HEK293 (cell line): ENCODE measurements at regions not wholly inside any gene's neighbourhood (a gene's known extent, or its start where the extent isn't known, plus 50 kb on each side); places are given as distances from the start of the nearest gene placed in this dataset.

Experiments used
- BCL11B ChIP-seq: fragments of 450-650 bp; formaldehyde crosslinking; IDR thresholded peaks from 2 replicates; pipeline ENCODE4 v1.5.1; 2016; ENCODE audit warnings: low read depth, missing biosample characterization, missing genetic modification characterization
- TCF7L2 ChIP-seq: IDR thresholded peaks from 2 replicates; pipeline ENCODE4 v1.6.1; 2011; ENCODE audit warnings: low read depth, mild to moderate bottlenecking, inconsistent platforms, low read length, moderate library complexity, borderline replicate concordance
- ZBTB21 ChIP-seq: fragments of 450-650 bp; formaldehyde crosslinking; IDR thresholded peaks from 2 replicates; pipeline ENCODE4 v1.5.1; 2017; ENCODE audit warnings: missing biosample characterization, missing genetic modification characterization
- ZNF274 ChIP-seq, 2 experiments: fragments of 200-500 bp in 1 of 2; fragments of 450-650 bp in 1 of 2; sonication (Bioruptor generic) in 1 of 2; formaldehyde crosslinking in 1 of 2; IDR thresholded peaks; 2 replicates each; pipeline versions ENCODE4 v1.5.1 to v1.6.1; 2014 to 2016; ENCODE audit warnings: borderline replicate concordance in 1 of 2, inconsistent platforms in 1 of 2, low read length in 1 of 2, missing biosample characterization in 1 of 2, missing genetic modification characterization in 1 of 2
- ZNF335 ChIP-seq: fragments of 450-650 bp; formaldehyde crosslinking; conservative IDR thresholded peaks from 2 replicates; pipeline ENCODE4 v1.5.1; 2016; ENCODE audit warnings: missing biosample characterization, missing genetic modification characterization
- ZNF623 ChIP-seq: fragments of 450-650 bp; formaldehyde crosslinking; IDR thresholded peaks from 2 replicates; pipeline ENCODE4 v1.5.1; 2016; ENCODE audit warnings: missing biosample characterization, missing genetic modification characterization
- TF ChIP-seq, protein P1 (sequence below): fragments of 450-650 bp; formaldehyde crosslinking; IDR thresholded peaks from 2 replicates; pipeline ENCODE4 v1.5.1; 2016; ENCODE audit warnings: missing biosample characterization, missing genetic modification characterization
- TF ChIP-seq, protein P2 (sequence below): fragments of 450-650 bp; formaldehyde crosslinking; IDR thresholded peaks from 2 replicates; pipeline ENCODE4 v1.5.1; 2016; ENCODE audit warnings: missing biosample characterization, missing genetic modification characterization
- TF ChIP-seq, protein P3 (sequence below): fragments of 450-650 bp; formaldehyde crosslinking; optimal IDR thresholded peaks from 2 replicates; pipeline ENCODE3; 2016; ENCODE audit warnings: missing biosample characterization, mild to moderate bottlenecking, missing genetic modification characterization
- TF ChIP-seq, protein P4 (sequence below): fragments of 450-650 bp; formaldehyde crosslinking; IDR thresholded peaks from 2 replicates; pipeline ENCODE4 v1.5.1; 2016; ENCODE audit warnings: missing biosample characterization, missing genetic modification characterization
- TF ChIP-seq, protein P5 (sequence below): fragments of 450-650 bp; formaldehyde crosslinking; IDR thresholded peaks from 2 replicates; pipeline ENCODE4 v1.5.1; 2017; ENCODE audit warnings: missing biosample characterization, missing genetic modification characterization

DNA sequence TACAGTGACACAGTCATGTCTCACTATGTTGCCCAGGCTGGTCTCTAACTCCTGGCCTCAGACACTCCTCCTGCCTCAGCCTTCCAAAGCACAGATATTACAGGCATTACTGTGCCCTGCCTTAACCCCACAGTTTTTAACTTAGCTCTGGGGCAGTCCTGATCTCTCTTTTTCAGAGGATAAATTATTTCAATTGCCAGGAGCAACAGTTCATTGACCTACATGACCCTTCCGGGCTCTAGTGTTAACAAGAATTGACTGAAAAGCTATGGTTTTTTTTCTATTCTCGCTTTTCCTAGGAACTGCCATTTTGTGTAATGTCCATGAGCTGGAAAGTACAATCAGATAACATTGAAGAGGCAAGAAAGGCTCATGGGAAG is 92.8 kb downstream of the HNRNPLL start:
- TF ChIP-seq, protein P1, sequence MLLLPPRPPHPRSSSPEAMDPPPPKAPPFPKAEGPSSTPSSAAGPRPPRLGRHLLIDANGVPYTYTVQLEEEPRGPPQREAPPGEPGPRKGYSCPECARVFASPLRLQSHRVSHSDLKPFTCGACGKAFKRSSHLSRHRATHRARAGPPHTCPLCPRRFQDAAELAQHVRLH: no peak
- TF ChIP-seq, protein P2, sequence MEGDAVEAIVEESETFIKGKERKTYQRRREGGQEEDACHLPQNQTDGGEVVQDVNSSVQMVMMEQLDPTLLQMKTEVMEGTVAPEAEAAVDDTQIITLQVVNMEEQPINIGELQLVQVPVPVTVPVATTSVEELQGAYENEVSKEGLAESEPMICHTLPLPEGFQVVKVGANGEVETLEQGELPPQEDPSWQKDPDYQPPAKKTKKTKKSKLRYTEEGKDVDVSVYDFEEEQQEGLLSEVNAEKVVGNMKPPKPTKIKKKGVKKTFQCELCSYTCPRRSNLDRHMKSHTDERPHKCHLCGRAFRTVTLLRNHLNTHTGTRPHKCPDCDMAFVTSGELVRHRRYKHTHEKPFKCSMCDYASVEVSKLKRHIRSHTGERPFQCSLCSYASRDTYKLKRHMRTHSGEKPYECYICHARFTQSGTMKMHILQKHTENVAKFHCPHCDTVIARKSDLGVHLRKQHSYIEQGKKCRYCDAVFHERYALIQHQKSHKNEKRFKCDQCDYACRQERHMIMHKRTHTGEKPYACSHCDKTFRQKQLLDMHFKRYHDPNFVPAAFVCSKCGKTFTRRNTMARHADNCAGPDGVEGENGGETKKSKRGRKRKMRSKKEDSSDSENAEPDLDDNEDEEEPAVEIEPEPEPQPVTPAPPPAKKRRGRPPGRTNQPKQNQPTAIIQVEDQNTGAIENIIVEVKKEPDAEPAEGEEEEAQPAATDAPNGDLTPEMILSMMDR (tag by site-specific recombination): no peak
- TF ChIP-seq, protein P3, sequence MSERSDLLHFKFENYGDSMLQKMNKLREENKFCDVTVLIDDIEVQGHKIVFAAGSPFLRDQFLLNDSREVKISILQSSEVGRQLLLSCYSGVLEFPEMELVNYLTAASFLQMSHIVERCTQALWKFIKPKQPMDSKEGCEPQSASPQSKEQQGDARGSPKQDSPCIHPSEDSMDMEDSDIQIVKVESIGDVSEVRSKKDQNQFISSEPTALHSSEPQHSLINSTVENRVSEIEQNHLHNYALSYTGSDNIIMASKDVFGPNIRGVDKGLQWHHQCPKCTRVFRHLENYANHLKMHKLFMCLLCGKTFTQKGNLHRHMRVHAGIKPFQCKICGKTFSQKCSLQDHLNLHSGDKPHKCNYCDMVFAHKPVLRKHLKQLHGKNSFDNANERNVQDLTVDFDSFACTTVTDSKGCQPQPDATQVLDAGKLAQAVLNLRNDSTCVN: no peak
- no peak for TF ChIP-seq ZBTB21 (tag by site-specific recombination)
- TF ChIP-seq ZNF335 (tag by site-specific recombination): no peak
- TF ChIP-seq ZNF623 (tag by site-specific recombination): no peak
- TF ChIP-seq ZNF274 (IDR thresholded peaks at IDR 0.05; ENCODE audit: low read length): no peak
- no peak for TF ChIP-seq ZNF274 (tag by site-specific recombination; IDR thresholded peaks at IDR 0.05; ENCODE audit: borderline replicate concordance)
- TF ChIP-seq BCL11B: no peak
- TF ChIP-seq, protein P4, sequence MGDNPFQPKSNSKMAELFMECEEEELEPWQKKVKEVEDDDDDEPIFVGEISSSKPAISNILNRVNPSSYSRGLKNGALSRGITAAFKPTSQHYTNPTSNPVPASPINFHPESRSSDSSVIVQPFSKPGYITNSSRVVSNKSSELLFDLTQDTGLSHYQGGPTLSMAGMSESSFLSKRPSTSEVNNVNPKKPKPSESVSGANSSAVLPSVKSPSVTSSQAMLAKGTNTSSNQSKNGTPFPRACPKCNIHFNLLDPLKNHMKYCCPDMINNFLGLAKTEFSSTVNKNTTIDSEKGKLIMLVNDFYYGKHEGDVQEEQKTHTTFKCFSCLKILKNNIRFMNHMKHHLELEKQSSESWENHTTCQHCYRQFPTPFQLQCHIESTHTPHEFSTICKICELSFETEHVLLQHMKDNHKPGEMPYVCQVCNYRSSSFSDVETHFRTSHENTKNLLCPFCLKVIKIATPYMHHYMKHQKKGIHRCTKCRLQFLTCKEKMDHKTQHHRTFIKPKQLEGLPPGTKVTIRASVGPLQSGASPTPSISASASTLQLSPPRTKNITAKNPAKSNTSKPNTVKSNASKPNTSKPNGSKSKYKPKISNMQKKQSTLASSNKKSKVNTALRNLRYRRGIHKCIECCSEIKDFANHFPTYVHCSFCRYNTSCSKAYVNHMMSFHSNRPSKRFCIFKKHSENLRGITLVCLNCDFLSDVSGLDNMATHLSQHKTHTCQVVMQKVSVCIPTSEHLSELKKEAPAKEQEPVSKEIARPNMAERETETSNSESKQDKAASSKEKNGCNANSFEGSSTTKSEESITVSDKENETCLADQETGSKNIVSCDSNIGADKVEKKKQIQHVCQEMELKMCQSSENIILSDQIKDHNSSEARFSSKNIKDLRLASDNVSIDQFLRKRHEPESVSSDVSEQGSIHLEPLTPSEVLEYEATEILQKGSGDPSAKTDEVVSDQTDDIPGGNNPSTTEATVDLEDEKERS (tag by site-specific recombination): no peak
- no peak for TF ChIP-seq TCF7L2
- TF ChIP-seq, protein P5, sequence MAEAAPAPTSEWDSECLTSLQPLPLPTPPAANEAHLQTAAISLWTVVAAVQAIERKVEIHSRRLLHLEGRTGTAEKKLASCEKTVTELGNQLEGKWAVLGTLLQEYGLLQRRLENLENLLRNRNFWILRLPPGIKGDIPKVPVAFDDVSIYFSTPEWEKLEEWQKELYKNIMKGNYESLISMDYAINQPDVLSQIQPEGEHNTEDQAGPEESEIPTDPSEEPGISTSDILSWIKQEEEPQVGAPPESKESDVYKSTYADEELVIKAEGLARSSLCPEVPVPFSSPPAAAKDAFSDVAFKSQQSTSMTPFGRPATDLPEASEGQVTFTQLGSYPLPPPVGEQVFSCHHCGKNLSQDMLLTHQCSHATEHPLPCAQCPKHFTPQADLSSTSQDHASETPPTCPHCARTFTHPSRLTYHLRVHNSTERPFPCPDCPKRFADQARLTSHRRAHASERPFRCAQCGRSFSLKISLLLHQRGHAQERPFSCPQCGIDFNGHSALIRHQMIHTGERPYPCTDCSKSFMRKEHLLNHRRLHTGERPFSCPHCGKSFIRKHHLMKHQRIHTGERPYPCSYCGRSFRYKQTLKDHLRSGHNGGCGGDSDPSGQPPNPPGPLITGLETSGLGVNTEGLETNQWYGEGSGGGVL: no peak
